Stimulated activated CD4-positive, alpha-beta T cell treated with anti-CD3 and anti-CD28 coated beads, Interleukin-4, amount 100 ng/mL, for 1 hour (primary cell): ENCODE measurements at regions not wholly inside any gene's neighbourhood (a gene's known extent, or its start where the extent isn't known, plus 50 kb on each side); places are given as distances from the start of the nearest gene placed in this dataset.

ENCODE experiments used
- DNase-seq: peaks from one replicate; pipeline ENCODE4 v3.0.0-alpha.2; 2020

DNA sequence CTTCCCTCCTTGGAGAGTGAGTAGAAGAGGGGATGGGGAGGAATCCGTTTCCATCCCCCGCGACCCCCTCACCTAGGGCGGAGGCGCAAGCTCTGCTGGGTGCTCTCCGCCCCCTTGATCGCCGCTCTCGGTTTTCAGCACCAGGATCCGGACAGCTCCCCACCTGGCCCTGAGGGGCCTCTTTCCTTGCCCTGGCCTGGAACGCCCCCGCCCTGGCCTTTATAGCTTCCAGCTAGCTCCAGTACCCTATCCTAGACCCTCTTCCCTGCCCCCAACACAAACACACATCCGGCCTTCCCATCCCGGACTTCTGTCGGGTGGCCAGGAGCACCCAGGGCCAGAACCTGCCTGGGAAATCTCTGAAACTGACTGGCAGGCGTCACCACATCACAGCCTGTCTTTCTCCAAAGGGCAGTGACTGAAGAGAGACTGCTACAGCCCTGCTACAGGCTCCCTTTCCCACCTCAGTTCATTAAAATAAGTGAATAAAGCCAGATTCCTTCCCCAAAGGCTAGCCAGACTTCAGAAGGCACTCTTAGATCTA is 72.3 kb upstream of the LEP start:
- no peak for DNase-seq

- DNase-seq = no peak
Observed at GRCh38 chr7:128170461-128170860, 70.6 kb upstream of the LEP start.

DNA sequence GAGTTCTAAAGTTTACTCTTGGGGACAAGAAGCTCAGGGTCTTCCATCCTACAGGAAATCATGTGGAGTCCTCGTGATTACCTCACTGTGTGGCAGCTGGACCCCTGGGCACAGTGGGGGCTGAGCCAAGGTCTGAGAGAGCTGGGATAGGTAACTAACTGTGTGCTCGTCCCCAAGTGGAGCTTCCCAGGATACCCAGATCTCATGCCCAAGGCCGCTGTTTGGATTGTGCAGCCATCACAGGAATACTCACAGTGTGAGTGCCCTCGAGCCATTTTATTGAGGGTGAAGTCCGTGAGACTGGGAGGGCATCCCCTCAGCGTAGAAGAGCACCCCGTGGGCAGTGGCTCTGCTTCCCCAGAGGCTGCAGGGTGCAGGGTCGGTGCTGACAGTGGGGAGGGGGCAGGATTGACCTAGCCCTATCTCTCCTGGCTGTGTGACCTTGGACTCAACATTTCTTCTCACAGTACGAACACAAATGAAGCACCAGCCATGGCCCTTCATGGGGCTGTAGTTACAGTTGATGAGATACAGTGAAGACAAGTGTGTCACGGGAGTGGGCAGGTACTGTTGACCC is 69.6 kb upstream of the LEP start:
- DNase-seq = no peak

DNA sequence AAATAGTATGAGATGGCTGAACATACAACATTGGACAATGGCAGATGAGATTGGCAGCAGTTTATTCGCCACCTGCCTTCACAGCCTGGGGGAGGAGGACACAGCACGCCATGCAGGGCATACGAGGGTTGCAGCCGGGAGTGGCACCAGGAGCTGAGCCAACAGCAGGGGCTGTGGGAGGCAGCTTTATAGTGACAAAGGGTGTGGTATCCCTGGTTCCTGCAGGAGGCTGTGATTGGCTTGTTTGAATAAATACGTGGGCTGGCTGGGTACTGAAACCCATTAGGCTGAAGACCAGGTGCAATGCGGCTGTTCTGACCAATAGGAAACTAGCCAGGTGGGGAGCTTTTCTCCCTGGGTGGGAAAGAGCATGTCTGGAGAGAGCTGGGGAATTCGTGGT is 68.9 kb upstream of the LEP start:
- DNase-seq = no peak

- no peak for DNase-seq
Observed at GRCh38 chr7:128172963-128173362, 68.1 kb upstream of the LEP start.

DNA sequence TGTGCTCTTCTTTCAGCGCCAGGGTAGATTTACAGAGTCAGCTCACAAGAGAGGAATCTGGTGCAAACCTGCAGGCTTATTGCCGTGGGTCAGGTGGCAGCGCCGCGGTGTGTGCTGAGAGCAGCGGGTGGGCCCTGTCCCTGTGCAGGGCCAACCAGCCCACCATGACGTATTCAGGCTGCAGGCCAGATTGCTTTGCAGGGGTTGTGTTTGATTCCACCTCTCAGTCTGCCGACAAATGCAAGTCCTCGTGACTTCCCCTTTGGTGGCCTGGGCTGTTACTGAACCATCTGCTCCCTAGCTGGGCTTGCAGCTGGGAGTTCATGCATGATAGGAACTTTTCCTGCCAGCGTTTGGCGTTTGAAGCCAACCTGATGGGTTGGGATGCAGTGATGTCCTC is 66.7 kb upstream of the LEP start:
- DNase-seq = no peak

GRCh38 chr7:128176696-128177095 is 64.4 kb upstream of the LEP start:
- DNase-seq = no peak

GRCh38 chr7:128177768-128178550 is 63.1 kb upstream of the LEP start:
- no peak for DNase-seq

DNA sequence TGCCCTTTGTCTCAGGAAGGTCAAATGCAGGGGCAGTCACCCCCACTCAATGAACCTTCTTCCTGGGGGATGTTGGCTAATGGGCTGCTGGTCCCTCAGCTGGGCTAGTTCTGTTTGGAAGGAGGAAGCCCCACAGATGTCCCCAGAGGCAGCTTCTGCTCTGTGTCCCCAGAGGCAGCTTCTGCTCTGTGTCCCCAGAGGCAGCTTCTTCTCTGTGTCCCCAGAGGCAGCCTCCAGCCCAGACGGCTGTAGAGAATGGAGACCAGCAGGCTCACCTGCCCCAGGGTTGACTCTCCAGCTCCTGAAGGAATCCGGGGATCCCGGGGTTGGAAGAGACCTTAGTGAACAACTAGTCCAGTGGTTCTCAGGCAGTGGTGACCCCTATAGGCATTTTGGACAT is 62.5 kb upstream of the LEP start:
- no peak for DNase-seq

- DNase-seq = no peak
Observed at GRCh38 chr7:128188396-128189230, 52.5 kb upstream of the LEP start.

DNA sequence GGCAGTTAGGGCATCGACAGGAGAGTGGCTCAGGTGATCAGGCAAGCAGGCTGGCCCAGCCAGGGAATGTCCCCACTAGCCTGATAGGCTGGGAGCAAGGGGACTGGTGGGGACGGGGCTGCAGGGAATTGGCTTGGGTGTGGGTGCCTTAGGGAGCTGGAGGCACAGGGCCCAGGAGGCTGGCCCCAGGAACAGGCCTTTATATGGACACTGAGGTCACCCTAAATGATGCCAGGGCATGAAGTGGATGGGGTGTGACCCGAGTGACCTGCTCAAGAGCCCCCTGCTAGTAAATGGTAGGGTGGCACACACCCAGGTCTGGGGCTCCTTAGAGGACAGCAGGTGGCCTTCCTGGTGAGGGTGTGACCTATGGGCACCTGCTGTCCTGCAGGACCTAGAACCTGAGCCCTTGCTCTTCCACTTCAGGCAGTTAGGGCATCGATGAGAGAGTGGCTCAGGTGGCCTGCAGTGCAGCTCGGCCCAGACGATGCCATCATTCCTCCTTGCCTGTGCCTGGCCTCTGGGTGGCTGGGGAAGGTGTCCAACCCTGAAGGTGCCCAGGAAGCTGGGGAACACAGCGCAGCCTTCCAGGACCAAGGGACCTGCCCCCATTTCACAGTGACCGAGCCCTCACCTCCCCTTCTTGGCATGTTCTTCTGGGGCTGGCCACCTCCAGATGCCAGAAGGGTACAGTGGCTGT is 51.7 kb upstream of the LEP start:
- DNase-seq = no peak

- DNase-seq = no peak
Observed at GRCh38 chr7:128190051-128190647, 50.9 kb upstream of the LEP start.

DNA sequence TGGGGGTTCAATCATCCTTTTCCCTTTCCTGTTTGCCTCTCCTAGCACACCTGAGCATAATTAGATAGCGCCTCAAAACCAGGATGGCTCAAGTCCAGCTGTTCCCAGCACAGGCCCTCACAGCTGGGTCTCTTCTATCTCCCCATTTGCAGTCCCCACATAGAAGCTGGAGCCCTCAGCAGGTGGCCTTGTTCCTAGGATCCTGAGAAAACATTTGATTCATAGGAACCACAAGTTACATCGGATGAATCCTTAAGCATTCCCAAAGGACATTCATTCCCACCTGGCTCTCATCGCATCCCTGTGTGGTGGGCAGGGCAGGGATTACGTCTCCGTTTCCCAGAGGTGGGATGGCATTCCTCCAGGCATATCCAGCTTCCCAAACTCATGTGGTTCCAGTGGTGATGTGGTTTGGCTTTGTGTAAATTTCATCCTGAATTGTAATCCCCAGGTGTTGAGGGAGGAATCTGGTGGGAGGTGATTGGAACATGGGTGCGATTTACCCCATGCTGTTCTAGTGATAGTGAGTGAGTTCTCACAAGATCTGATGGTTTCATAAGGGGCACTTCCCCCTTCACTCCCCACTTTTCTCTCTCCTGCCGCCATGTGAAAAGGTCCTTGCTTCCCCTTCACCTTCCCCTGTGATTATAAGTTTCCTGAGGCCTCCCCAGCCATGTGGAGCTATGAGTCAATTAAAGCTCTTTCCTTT is 49.8 kb upstream of the LEP start:
- DNase-seq = no peak
